Posterior vena cava (tissue), 2 donors: ENCODE measurements at regions not wholly inside any gene's neighbourhood (a gene's known extent, or its start where the extent isn't known, plus 50 kb on each side); places are given as distances from the start of the nearest gene placed in this dataset.

ENCODE experiments used
- DNase-seq: peaks from one replicate; pipeline ENCODE4 v3.0.0-alpha.2; 2020; ENCODE audit warnings: low spot score
- intact Hi-C, 2 donors: fragments of 100-400 bp; cut with DNase I; formaldehyde crosslinking; loops; one replicate each; pipeline versions ENCODE4 v1.14.1 to v1.14.2; 2022 to 2023
- donor health status: DM: yes; HTN: yes; CAD: no.
- donor health status: DM: yes; HTN: yes; CAD: no.

DNA sequence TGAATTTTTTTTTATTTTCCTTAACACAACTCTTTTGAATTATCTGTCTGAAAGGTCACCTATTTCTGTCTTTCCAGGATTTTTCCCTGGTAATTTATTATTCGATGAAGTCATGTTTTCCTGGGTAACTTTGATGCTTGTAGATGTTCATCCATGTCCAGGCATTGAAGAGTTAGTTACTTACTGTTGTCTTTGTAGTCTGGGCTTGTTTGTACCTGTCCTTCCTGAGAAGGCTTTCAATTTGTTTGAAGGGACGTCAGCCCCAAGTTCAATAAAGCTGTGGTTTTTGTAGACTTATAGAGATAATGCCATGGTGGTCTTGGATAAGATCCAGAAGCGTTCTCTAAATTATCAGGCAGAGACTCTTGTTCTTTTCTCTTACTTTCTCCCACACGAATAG, 252.4 kb upstream of the ARHGAP24 start:
- no peak for DNase-seq
- intact Hi-C loops: no loop called here

DNA sequence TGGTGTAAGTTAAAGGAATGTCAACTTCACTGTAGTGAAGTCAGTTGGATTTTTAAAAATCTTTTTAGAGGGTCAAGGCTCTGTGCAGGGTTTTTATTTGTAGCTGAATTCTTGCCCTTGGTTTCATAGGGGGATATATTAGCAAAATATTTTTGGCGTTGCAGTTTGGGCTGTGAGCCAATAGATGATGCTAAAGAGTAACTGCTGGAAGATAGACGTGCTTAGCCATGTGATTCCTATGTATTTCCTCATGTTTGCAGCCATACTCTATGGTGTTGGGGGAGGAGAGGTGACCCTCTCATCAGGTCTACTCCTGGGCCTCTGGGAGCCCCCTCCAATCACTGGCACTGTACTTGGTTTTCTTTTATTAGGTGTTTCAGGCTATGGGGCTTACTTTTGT, 246.7 kb upstream of the ARHGAP24 start:
- no peak for DNase-seq
- intact Hi-C loops: no loop called here

DNA sequence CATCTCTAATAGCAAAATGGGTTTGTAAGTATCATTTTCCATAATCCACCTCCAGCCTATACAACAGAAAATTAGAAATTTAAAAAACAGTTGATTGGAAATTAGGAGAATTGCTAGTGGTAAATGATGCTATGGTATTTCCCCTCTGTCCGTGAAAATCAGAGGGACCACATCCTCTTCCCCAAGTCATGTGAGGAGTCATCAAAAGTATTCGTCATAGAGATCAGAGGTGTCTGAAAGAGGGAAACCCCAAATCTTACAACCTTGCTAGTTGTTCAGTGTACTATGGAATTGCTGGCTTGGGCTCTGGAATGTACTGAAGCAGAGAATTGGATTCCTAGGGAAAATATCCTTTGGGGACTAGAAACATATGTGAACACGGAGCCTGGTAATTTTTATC, 241.4 kb upstream of the ARHGAP24 start:
- no peak for DNase-seq
- intact Hi-C loops: no loop called here

DNA sequence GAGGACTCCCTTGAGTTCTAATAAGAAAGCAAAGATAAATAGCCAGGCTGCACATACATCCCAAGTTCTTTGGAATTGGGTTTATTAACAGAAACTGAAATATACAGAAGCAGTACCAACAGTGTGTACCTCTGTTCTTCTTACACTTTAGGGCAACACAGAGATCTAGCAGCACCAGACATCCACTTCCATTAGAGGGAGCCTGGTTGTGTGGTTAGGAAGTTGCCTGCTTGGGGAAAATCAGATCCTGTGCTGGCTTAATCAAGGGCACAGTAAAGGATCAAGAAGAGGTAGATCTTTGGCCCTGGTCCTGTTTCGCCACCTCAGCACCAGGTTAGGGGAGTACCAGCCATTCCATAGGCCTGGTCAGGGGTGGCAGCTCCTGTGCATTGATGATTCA, 231.1 kb upstream of the ARHGAP24 start:
- no peak for DNase-seq
- intact Hi-C loops: no loop called here

DNA sequence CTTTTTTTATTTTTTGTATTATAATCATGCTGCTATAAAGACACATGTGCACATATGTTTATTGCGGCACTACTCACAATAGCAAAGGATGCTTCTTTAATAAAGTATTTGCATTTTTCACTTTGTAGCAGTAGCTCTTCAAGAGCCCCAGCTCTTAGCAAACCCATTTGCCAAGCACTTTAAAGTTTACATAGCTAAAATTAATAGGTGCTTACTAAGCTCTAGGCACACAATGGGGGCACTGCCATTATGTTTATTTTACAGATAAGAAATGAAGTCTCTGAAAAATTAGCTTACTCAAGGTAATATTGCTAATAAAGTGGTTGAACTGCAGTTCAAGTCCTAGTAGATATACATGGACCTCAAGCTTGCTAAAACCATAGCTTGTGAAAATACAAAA, 230.3 kb upstream of the ARHGAP24 start:
- intact Hi-C loops: no loop called here

DNA sequence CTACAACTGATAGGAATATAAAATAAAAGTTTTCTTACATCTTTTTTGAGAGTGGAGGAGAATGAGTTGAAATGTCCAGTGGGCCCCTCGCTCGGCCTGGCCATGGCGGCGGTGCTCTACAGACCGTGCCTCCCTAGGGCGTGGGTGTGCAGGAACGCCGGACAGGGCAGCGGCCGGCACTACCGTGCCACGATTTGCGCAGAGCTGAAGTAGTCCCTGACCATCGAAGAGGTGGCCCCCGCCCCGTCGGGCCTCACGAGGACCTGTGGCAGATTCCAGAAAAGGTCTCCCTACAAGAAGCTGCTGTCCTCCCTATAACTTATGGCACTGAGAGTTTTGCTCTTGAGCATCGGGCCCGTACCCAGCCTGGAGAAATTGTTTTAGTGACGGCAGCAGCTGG, 228.9 kb upstream of the ARHGAP24 start:
- intact Hi-C loops: no loop called here

More for the DNA sequence above, 230.3 kb upstream of the ARHGAP24 start:
- DNase-seq: no peak

DNA sequence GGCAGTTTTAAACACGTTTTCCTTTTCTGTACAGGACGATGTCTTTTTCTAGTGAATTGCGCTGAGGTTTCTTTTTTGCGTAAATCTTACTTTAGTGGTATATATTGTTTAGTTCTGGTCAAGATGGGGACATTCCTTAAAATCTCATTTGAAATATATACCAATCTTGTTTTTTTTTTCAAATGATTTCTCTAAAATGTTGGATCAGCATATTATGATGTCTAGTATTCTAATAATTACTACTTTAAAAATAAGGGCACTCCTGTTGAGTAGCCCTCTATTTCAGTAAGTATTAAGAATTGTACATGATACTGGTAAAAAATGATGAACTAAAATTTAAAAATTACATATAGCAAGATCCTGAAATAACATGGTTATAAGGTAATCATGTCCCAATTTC, 224.1 kb upstream of the ARHGAP24 start:
- intact Hi-C loops: no loop called here

More for the DNA sequence above, 228.9 kb upstream of the ARHGAP24 start:
- DNase-seq: no peak

DNA sequence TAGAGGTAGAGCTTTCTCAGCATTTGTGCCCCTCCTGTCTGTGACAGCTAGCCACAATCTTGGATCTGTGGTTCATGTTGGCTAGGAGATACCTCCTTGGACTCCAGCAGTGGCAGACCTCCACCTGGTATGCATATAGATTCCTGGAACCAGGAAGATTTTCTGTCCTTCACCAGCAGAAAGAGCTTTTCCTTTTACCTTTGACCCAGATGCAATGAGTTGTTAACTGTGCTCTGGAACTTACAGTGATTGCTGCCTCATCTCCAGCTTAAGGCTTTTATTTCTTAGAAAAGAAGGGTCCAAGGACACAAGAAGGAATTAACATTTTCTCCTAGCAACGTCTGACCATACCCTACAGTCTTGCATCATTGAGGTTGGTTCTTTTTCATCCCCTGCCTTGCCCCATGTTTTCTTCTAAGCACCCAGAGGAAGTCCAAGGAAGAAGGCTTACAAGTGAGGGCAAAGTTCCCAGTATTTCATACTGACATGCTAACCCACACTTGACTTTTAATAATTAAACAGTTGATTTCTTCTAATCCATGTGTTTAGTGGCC, 217.1 kb upstream of the ARHGAP24 start:
- no peak for DNase-seq
- intact Hi-C loops: no loop called here

More for the DNA sequence above, 224.1 kb upstream of the ARHGAP24 start:
- no peak for DNase-seq

DNA sequence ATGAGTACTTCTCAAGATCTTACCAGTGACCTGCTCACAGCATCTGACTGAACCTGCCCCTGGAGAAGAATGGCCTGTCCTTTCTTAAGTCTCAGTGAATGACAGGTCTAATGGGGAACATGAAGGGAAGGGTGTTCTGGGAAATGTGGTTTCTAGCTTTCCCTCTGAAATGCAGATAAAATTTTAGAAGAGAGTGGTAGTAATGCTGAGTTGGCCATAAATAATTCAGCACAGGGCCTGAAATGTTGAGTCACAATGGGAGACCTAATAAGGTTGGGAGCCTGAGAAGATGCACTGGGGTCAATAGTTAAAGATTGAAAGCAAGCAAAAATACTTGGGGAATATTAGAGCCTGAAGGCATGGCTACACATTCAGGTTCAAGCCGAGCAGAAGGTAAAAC, 214.9 kb upstream of the ARHGAP24 start:
- no peak for DNase-seq
- intact Hi-C loops: no loop called here

DNA sequence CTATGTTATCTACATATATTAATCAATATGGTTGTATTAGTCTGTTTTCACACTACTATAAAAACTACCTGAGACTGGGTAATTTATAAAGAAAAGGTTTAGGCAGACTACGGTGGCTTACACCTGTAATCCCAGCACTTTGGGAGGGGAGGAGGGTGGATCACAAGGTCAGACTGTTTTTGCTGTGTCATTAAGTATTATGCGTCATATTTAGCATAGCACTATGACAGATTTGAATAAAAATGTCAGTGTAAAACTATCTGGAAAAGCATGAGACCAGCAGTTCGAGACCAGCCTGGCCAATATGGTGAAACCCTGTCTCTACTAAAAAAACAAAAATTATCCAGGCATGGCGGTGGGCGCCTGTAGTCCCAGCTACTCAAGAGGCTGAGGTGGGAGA, 209.7 kb upstream of the ARHGAP24 start:
- DNase-seq: no peak
- intact Hi-C loops: no loop called here

DNA sequence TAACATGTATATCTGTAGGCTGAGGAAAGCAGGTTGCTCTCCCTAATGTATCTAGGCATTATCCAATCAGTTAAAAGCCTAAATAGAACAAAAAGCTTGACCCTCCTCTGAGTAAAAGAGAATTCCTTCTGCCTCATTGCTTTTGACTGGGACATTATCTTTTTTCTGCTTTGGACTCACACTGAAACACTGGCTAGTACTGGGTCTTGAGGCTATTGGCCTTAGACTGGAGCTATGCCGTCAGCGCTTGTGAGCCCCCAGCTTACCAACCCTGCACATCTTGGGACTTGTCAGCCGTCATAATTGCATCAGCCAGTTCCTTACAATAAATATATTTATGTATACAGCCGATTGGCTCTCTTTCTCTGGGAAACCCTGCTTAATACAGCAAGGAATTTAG, 206.8 kb upstream of the ARHGAP24 start:
- intact Hi-C loops: no loop called here
- DNase-seq: no peak

DNA sequence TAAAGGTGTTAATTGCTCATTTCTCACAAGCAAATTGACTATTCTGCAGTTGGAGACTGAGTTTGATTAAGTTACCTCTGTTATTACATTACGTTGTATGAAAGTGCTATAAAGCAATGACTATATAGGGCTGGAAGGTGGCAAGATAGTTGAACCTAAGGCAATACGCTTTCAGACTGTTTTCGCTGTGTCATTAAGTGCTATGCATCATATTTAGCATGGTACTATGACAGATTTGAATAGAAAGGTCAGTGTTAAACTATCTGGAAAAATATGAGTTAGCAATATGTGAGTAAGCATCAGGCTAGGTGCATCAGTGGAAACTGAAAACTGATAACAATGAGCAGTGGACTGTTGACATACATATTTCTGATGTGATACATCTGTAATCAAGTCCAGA, 206.0 kb upstream of the ARHGAP24 start:
- intact Hi-C loops: no loop called here
- no peak for DNase-seq

DNA sequence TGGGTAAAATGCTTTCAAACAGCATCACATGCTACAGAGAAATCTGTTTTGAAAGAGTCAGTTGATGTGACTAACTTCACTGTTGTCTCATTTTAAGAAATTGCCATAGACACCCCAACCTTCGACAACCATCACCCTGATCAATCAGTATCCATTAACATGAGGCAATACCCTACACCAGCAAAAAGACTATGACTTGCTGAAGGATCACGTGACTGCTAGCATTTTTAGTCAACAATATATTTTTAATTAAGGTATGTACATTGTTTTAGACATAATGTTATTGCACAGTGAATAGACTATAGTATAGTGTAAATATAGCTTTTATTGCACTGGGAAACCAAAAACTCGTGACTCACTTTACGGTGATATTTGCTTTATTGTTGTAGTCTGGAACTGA, 200.0 kb upstream of the ARHGAP24 start:
- intact Hi-C loops: no loop called here
- no peak for DNase-seq

DNA sequence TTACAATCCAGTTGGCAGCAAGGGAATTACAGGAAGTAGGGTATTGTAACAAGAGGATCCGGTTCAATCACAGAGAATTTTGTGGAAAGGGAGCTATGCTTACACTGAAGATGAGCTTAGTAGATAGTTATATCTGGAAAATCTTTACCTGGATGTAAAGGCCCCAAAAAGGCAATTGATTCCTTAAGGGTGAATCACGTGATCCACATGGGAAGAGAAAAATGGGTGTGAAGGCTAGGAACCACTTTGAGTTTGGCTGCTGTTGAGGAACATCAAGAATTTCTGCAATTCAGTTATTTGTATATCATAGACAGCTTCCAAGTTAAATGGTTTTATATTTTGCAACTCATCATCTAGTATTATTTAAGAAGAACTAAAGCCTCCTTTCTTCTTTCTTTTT, 194.0 kb upstream of the ARHGAP24 start:
- DNase-seq: no peak
- intact Hi-C loops: no loop called here

DNA sequence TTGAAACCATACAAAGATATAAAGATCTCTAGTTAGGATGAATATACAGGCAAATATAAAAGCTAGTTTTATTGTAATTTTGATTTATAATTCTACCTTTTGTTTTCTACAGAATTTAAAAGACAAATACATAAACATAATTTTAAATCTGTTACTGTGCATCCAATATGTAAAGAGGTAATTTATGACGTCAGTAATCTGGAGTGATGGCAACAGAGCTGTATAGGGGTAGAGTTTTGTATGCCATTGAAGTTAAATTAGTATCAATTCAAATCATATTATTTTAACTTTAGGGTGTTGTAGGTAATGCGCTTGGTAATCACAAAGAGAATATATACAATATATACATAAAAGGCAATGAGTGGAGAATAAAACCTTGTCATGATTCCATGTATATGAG, 183.7 kb upstream of the ARHGAP24 start:
- intact Hi-C loops: no loop called here
- no peak for DNase-seq

DNA sequence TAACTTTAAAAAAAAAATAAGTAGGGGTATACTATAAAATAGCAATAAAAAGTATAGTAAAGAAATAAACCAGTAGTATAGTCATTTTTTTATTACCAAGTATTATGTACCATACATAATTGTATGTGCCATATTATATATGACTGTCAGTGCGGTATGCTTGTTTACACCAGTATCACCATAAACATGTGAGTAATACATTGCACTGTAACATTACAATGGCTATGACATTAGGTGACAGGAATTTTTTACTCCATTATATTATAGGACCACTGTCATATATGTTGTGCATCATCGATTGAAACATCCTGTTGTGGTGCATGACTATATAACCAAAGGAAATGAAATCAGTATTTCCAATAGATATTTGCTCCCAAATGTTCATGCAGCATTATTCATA, 176.9 kb upstream of the ARHGAP24 start:
- intact Hi-C loops: no loop called here
- no peak for DNase-seq

DNA sequence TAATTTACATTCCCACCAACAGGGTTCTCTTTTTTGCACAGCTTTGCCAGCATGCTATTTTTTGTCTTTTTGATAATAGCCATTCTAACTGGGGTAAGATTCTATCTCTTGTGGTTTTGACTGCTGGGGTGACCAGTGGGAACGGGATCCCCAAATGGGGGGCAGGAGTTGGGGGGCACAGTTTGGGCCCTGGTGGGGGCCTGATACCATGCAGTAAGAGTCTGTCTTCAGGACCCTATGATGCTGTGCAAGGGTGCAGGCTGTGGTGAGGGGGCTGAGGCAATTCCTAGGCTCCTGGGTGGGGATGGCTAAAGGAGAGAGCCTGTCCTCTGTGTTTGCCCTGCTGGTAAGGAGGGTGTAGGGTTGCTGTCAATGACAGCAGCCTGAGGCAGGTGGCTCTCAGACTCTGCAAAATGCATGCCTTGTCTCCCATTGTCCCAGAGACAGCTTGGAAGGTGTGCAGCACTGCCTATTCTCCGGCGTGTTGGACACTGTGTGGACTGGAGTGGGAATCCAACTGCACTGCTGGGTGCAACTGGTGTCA, 172.7 kb upstream of the ARHGAP24 start:
- intact Hi-C loops: no loop called here

DNA sequence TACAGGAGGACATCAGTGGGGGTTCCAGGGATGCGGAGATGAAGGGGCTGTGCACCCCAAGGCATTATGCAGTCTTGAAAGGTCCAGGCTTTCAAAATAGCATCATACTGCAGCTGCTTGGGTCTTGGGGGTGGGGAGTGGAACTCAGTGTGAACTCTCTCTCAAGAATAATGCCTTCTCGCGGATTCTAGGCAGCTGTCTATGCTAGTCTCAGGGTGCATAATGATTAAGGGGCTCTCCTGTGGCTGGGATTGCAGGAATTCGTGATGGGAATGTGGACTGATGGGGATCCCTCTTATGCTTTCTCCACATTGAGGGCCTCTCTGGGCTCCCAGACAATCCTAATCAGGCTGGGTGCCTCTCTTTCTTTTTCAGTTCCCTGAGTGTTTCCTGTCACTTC, 172.2 kb upstream of the ARHGAP24 start:
- intact Hi-C loops: no loop called here
- no peak for DNase-seq

More for the DNA sequence above, 172.7 kb upstream of the ARHGAP24 start:
- DNase-seq: no peak

DNA sequence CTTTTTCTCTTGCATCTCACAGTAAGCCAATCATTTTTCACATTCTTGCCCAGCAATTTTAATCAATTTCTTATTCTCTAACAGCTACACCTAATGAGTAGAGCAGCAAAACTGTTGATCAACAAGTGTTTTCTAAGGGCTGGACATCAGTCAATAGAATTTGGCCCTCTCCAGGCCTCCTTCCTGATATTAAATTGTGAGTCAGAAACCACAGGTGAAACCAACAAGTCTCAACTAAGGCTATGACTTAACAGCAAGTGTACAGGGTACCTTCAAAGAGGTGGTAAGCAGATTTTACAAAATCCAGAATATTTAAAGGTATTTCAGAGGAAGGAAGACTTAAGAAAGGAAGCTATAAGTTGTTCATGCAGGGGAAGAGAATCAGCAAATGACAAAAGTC, 156.5 kb upstream of the ARHGAP24 start:
- intact Hi-C loops: no loop called here
- no peak for DNase-seq

DNA sequence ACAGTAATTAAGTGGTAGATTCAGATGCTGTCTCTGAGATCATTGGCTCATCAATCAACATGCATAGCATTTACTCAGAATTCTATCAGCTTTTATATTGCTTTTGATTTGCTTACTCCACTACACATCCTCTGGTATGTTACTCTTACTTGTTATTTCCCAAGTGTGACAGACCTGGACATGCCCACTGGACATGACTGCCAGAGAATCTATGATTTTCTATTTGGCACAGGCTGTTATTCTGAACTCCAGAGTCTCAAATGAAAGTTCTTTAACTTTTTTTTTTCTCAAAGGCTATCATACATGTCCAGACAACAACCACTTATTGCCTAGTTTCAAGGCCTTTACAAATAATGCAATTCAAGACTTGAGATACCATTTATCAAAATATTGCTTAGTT, 116.1 kb upstream of the ARHGAP24 start:
- no peak for DNase-seq
- intact Hi-C loops: no loop called here

DNA sequence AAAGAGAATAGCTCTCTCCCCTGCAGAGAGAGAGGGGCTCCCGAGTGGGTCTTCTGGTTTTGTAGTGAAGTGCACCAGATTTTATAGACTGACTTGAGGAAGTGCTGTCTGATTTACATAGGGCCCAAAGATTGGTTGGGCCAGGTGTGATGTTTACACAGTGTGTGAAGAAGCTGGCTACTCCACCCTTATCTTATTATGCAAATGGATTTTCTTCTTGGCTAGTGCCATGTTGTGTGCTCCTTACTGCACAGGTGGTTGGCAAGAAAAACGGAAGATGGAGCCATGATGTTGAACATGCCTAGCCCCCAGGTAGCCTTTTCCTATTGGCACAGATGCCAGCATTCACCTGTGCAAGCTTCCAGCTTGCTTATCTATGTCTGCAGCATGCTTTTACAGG, 112.4 kb upstream of the ARHGAP24 start:
- DNase-seq: no peak
- intact Hi-C loops: no loop called here

DNA sequence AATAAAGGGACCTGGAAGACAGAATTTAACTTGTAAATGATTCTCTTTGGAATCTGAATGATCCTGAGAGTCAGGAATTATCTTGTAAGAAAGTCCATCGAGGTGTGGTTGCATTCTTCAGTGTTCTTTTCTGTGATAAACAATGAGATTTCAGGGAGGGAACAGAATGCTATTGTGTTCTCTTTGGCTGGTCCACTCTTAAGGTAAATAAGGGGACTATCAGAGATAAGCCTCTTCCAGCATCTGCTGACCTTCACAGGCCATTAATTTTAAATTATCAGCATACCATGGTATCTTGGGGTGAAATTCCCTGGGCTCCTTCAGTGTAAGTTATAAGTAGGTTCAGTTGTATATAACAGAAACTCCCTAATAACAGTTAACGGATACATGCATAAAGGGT, 107.1 kb upstream of the ARHGAP24 start:
- DNase-seq: no peak
- intact Hi-C loops: no loop called here
